SK-N-SH (cell line): ENCODE measurements at regions not wholly inside any gene's neighbourhood (a gene's known extent, or its start where the extent isn't known, plus 50 kb on each side); places are given as distances from the start of the nearest gene placed in this dataset.

Source experiments
- CTCF ChIA-PET: fragments of 300-600, 350-600 bp; formaldehyde crosslinking; extraction: SDS; loops from one replicate; lab custom pipeline; 2021; lab: Yijun Ruan, JAX
- POLR2A ChIA-PET: fragments of 350-600 bp; sonication (Branson Sonifier 250); formaldehyde crosslinking; extraction: SDS; loops from one replicate; lab custom pipeline; 2020; ENCODE audit warnings: antibody characterized with exemption, inconsistent platforms; lab: Yijun Ruan, JAX
- DNase-seq: peaks from one replicate; pipeline ENCODE4 v3.0.0; 2012
- H2AFZ ChIP-seq: fragments of 200-600 bp; sonication (generic); 2 replicates; pipeline ENCODE4 v1.8.1; 2016; ENCODE audit warnings: antibody characterized with exemption, mild to moderate bottlenecking, low read depth
- H3F3A ChIP-seq: fragments of 200-600 bp; sonication (generic); replicated peaks from 2 replicates; pipeline ENCODE3; 2016; ENCODE audit warnings: antibody characterized with exemption, mild to moderate bottlenecking; ENCODE audit not compliant: insufficient read depth
- H3K27ac ChIP-seq, 2 experiments: fragments of 200-500 bp in 1 of 2; fragments of 200-600 bp in 1 of 2; sonication (Bioruptor generic) in 1 of 2; sonication (generic), shearing (Covaris generic) in 1 of 2; 2 replicates each; pipeline versions ENCODE4 v1.5.1 to v1.6.1; 2014 to 2016; ENCODE audit warnings: low read depth in 2 of 2, inconsistent platforms in 1 of 2, low read length in 1 of 2, mild to moderate bottlenecking in 1 of 2, mixed read lengths in 1 of 2
- H3K27me3 ChIP-seq: fragments of 200-600 bp; sonication (generic), shearing (Covaris generic); 2 replicates; pipeline ENCODE4 v1.6.1; 2016; ENCODE audit warnings: mixed run types; ENCODE audit not compliant: insufficient read depth
- H3K36me3 ChIP-seq, 2 experiments: fragments of 200-500 bp in 1 of 2; fragments of 200-600 bp in 1 of 2; sonication (Bioruptor generic) in 1 of 2; sonication (generic) in 1 of 2; replicated peaks in 1 of 2; 2 replicates each; pipeline versions ENCODE3 to v1.5.1; 2014 to 2016; ENCODE audit warnings: low read length in 1 of 2, mild to moderate bottlenecking in 1 of 2; ENCODE audit not compliant: insufficient read depth in 2 of 2, control insufficient read depth in 1 of 2
- H3K4me1 ChIP-seq, 2 experiments: fragments of 200-500 bp in 1 of 2; fragments of 200-600 bp in 1 of 2; sonication (Bioruptor generic) in 1 of 2; sonication (generic), shearing (Covaris generic) in 1 of 2; 2 replicates each; pipeline versions ENCODE4 v1.5.1 to v1.6.1; 2014 to 2016; ENCODE audit warnings: low read depth in 1 of 2, low read length in 1 of 2, mixed run types in 1 of 2; ENCODE audit not compliant: insufficient read depth in 2 of 2, control insufficient read depth in 1 of 2
- H3K4me2 ChIP-seq: fragments of 200-600 bp; sonication (generic), shearing (Covaris generic); 2 replicates; pipeline ENCODE4 v1.6.1; 2017; ENCODE audit warnings: mixed run types
- H3K4me3 ChIP-seq, 2 experiments: fragments of 200-500 bp in 1 of 2; fragments of 200-600 bp in 1 of 2; sonication (Bioruptor generic) in 1 of 2; sonication (generic), shearing (Covaris generic) in 1 of 2; 2 replicates each; pipeline versions ENCODE4 v1.5.1 to v1.8.1; 2014 to 2016; ENCODE audit warnings: low read depth in 2 of 2, inconsistent platforms in 1 of 2, low read length in 1 of 2, mild to moderate bottlenecking in 1 of 2, mixed read lengths in 1 of 2, moderate library complexity in 1 of 2
- H3K79me2 ChIP-seq: fragments of 200-600 bp; sonication (generic); 2 replicates; pipeline ENCODE4 v1.8.1; 2017; ENCODE audit warnings: mild to moderate bottlenecking; ENCODE audit not compliant: insufficient read depth
- H3K9ac ChIP-seq: fragments of 200-600 bp; sonication (generic); 2 replicates; pipeline ENCODE4 v1.6.1; 2017; ENCODE audit warnings: mixed run types
- H3K9me2 ChIP-seq: fragments of 200-600 bp; sonication (generic); 2 replicates; pipeline ENCODE4 v1.6.1; 2017; ENCODE audit warnings: mixed run types
- H3K9me3 ChIP-seq: fragments of 200-600 bp; sonication (generic); 2 replicates; pipeline ENCODE4 v1.6.1; 2017; ENCODE audit warnings: mixed run types, mild to moderate bottlenecking, moderate library complexity
- H4K20me1 ChIP-seq: fragments of 200-600 bp; sonication (generic); 2 replicates; pipeline ENCODE4 v1.6.1; 2017; ENCODE audit warnings: mild to moderate bottlenecking, mixed run types; ENCODE audit not compliant: insufficient read depth
- CHD2 ChIP-seq: fragments of 150-350 bp; IDR thresholded peaks from 2 replicates; pipeline ENCODE4 v1.6.1; 2018; ENCODE audit warnings: low read length; ENCODE audit not compliant: partially characterized antibody
- EP300 ChIP-seq, 2 experiments: IDR thresholded peaks; 2 replicates each; pipeline versions ENCODE4 v1.4.0 to v1.6.1; 2012; ENCODE audit warnings: borderline replicate concordance in 1 of 2, low read depth in 1 of 2, low read length in 1 of 2
- EZH2phosphoT487 ChIP-seq: fragments of 200-600 bp; sonication (generic); IDR thresholded peaks from 2 replicates; pipeline ENCODE4 v1.6.1; 2017; ENCODE audit warnings: low read depth, mixed run types, mild to moderate bottlenecking, antibody characterized with exemption, moderate library complexity, borderline replicate concordance
- FOSL2 ChIP-seq: IDR thresholded peaks from 2 replicates; pipeline ENCODE4 v1.4.0; 2012; ENCODE audit warnings: low read depth, mild to moderate bottlenecking, moderate library complexity, borderline replicate concordance
- MEF2A ChIP-seq: IDR thresholded peaks from 2 replicates; pipeline ENCODE4 v1.4.0; 2012; ENCODE audit warnings: low read depth, borderline replicate concordance
- MXI1 ChIP-seq: IDR thresholded peaks from 2 replicates; pipeline ENCODE4 v1.6.1; 2012; ENCODE audit warnings: mild to moderate bottlenecking, low read depth, low read length, improper control_type of control experiment
- POLR2AphosphoS5 ChIP-seq: IDR thresholded peaks from 2 replicates; pipeline ENCODE4 v1.6.1; 2012; ENCODE audit warnings: low read depth, low read length
- RAD21 ChIP-seq: IDR thresholded peaks from 2 replicates; pipeline ENCODE4 v1.6.1; 2012; ENCODE audit warnings: mild to moderate bottlenecking, low read length
- RCOR1 ChIP-seq: fragments of 150-350 bp; IDR thresholded peaks from 2 replicates; pipeline ENCODE4 v1.6.1; 2017; ENCODE audit warnings: antibody characterized with exemption, low read length
- RFX5 ChIP-seq: IDR thresholded peaks from 2 replicates; pipeline ENCODE4 v1.6.1; 2012; ENCODE audit warnings: mild to moderate bottlenecking, improper control_type of control experiment, low read length
- SIN3A ChIP-seq: IDR thresholded peaks from 2 replicates; pipeline ENCODE4 v1.6.1; 2012; ENCODE audit warnings: low read depth, mild to moderate bottlenecking, low read length, moderate library complexity, borderline replicate concordance
- SMC3 ChIP-seq: IDR thresholded peaks from 2 replicates; pipeline ENCODE4 v1.6.1; 2012; ENCODE audit warnings: low read depth, low read length, improper control_type of control experiment
- YY1 ChIP-seq: IDR thresholded peaks from 2 replicates; pipeline ENCODE4 v1.4.0; 2012; ENCODE audit warnings: low read depth, mild to moderate bottlenecking
- ZBTB33 ChIP-seq: IDR thresholded peaks from 2 replicates; pipeline ENCODE4 v1.4.0; 2012; ENCODE audit warnings: low read depth, borderline replicate concordance
- WGBS: methylation state at CpG from one replicate; pipeline ENCODE4 v1.1.6; 2017; ENCODE audit warnings: low lambda C conversion rate; 5-methylcytosine and 5-hydroxymethylcytosine counted together
- TF ChIP-seq, protein P1 (sequence below): IDR thresholded peaks from 2 replicates; pipeline ENCODE4; 2012

DNA sequence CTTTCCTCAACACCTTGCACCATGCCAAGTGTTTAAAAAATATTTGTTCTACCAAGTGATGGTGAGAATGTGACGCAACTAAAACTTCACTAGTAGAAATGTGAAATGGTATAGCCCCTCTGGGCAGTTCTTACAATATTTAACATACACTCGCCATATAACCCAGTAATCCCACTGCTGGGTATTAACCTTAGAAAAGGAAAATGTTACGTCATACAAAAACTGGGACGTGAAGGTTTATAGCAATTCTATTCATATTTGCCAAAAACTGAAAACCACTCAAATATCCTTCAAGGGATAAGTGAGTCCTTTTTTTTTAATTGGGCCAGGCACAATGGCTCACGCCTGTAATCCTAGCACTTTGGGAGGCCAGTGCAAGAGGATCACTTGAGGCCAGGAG, 279.3 kb downstream of the SKIDA1 start:
- no peak overlapping the region for H3K4me2 ChIP-seq
- no peaks in the 10 kb centered on the region for H3K79me2 ChIP-seq
- CTCF ChIA-PET = no interaction called here
- TF ChIP-seq YY1 (no peak), SMC3 (no peak), MXI1 (no peak), EP300 (IDR thresholded peaks at IDR 0.05; ENCODE audit: borderline replicate concordance in 1 of 2, low read depth in 1 of 2, low read length in 1 of 2) (no peak)
- TF ChIP-seq, protein P1, sequence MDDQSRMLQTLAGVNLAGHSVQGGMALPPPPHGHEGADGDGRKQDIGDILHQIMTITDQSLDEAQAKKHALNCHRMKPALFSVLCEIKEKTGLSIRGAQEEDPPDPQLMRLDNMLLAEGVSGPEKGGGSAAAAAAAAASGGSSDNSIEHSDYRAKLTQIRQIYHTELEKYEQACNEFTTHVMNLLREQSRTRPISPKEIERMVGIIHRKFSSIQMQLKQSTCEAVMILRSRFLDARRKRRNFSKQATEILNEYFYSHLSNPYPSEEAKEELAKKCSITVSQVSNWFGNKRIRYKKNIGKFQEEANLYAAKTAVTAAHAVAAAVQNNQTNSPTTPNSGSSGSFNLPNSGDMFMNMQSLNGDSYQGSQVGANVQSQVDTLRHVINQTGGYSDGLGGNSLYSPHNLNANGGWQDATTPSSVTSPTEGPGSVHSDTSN = no peak
- TF ChIP-seq, all 33 proteins: peak for 0
- H3K27ac ChIP-seq = no peak overlapping the region
- H3K27me3 ChIP-seq = no peaks in the 10 kb centered on the region
- no peaks in the 10 kb centered on the region for H3K4me1 ChIP-seq
- no peaks in the 10 kb centered on the region for H3K9me2 ChIP-seq
- no peaks in the 10 kb centered on the region for H3K9me3 ChIP-seq
- DNase-seq = no peak
- H3K9ac ChIP-seq = no peak overlapping the region
- H3K36me3 ChIP-seq = no peaks in the 10 kb centered on the region
- POLR2A ChIA-PET = no interaction called here
- H3K4me3 ChIP-seq = no peak overlapping the region
- H4K20me1 ChIP-seq = no peaks in the 10 kb centered on the region
- 85% methylated on average over 5 of the region's 5 CpGs for WGBS
- H2AFZ ChIP-seq = no peak overlapping the region
- no peaks in the 10 kb centered on the region for H3F3A ChIP-seq

- Histone ChIP-seq H3K9me2 (no peaks in the 10 kb centered on the region), H4K20me1 (no peaks in the 10 kb centered on the region), H3K9me3 (no peaks in the 10 kb centered on the region), H3K4me1 (no peaks in the 10 kb centered on the region), H3K27ac (no peak overlapping the region), H3K4me3 (no peak overlapping the region), H3F3A (no peaks in the 10 kb centered on the region), H3K36me3 (no peaks in the 10 kb centered on the region), H3K4me2 (no peak overlapping the region), H3K79me2 (no peaks in the 10 kb centered on the region), H3K27me3 (no peaks in the 10 kb centered on the region), H2AFZ (no peak overlapping the region), H3K9ac (no peak overlapping the region)
- 79% methylated on average over 8 of the region's 8 CpGs for WGBS
- no peak for DNase-seq
- CTCF ChIA-PET = no interaction called here
- TF ChIP-seq RAD21 (no peak), SIN3A (no peak), MEF2A (no peak), RCOR1 (no peak), RFX5 (no peak), SMC3 (no peak), CHD2 (no peak), FOSL2 (no peak)
- POLR2A ChIA-PET = no interaction called here
Measured at GRCh38 chr10:21243748-21244257, 281.7 kb downstream of the SKIDA1 start.

DNA sequence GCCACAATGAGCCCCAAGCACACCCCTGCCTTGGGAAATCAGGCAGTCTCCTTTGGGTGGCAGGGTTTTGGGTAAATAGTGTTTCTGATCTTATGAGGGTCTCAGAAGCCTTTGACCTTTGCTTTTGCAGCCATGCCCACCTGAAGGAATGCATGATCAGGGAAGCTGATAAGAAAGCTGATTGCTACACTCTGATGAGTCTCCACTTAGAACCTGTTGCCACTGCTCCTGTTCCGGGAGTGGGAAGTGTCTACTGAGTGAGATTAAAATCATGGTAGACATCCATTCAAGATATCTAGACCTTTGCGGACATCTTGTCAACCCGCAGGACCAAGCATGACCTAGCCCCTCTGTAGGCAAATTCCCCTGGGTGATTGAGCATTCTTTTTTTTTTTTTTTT, 282.6 kb downstream of the SKIDA1 start:
- H2AFZ ChIP-seq = no peak overlapping the region
- H3K9ac ChIP-seq = no peak overlapping the region
- 95% methylated on average over 3 of the region's 3 CpGs for WGBS
- H3K4me1 ChIP-seq = no peaks in the 10 kb centered on the region
- H3K27ac ChIP-seq = no peak overlapping the region
- no peak overlapping the region for H3K4me2 ChIP-seq
- H3K9me2 ChIP-seq = no peaks in the 10 kb centered on the region
- no peak for DNase-seq
- no peaks in the 10 kb centered on the region for H3K9me3 ChIP-seq
- no peaks in the 10 kb centered on the region for H3F3A ChIP-seq
- ChIA-PET POLR2A (no interaction called here), CTCF (interaction anchor here (1.6 kb wide), 1 partner anchor 27 kb away, joined by 5 read pairs; no protein-coding TSS in a partner anchor)
- no peaks in the 10 kb centered on the region for H3K27me3 ChIP-seq
- H3K36me3 ChIP-seq = no peaks in the 10 kb centered on the region
- no peak overlapping the region for H3K4me3 ChIP-seq
- H3K79me2 ChIP-seq = no peaks in the 10 kb centered on the region
- H4K20me1 ChIP-seq = no peaks in the 10 kb centered on the region
- no peak for TF ChIP-seq EZH2phosphoT487
- no peak for TF ChIP-seq ZBTB33
- no peak for TF ChIP-seq POLR2AphosphoS5
- TF ChIP-seq, protein P1 = no peak
